Tibial nerve (tissue), 4 donors: ENCODE measurements at regions not wholly inside any gene's neighbourhood (a gene's known extent, or its start where the extent isn't known, plus 50 kb on each side); places are given as distances from the start of the nearest gene placed in this dataset.

ENCODE experiments used
- EP300 ChIP-seq, 2 donors: sonication (generic); formaldehyde crosslinking; IDR thresholded peaks; one replicate each; pipeline ENCODE4 v1.6.1; 2017; ENCODE audit warnings: antibody characterized with exemption in 2 of 2, mild to moderate bottlenecking in 1 of 2
- POLR2A ChIP-seq, 2 donors: fragments of 450-650 bp; IDR thresholded peaks; one replicate each; pipeline ENCODE4 v1.6.1; 2017; ENCODE audit warnings: antibody characterized with exemption in 2 of 2, mild to moderate bottlenecking in 2 of 2, moderate library complexity in 2 of 2
- TF ChIP-seq, protein P1 (sequence below), 5 experiments: fragments of 200-600 bp in 3 of 5; fragments of 450-650 bp in 2 of 5; sonication (generic) in 3 of 5; IDR thresholded peaks; one replicate each; pipeline ENCODE4 v1.5.1; 2016 to 2019; ENCODE audit warnings: antibody characterized with exemption in 5 of 5, mild to moderate bottlenecking in 3 of 5, moderate library complexity in 2 of 5

DNA sequence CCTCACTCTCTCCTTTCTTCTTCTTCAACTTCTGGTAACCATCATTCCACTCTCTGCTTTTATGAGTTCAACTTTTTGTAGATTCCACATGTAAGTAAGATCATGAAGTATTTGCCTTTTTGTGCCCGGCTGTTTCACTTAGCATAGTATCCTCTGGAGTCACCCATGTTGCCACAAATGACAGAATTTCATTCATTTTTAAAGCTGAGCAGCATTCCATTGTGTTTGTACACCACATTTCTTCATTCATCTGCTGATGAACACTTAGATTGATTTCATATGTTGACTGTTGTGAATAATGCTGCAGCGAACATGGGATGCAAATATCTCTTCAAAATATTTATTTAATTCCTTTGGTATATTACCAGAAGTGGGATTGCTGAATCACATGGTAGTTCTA is 133.6 kb upstream of the ERBB4 start:
- TF ChIP-seq, protein P1, sequence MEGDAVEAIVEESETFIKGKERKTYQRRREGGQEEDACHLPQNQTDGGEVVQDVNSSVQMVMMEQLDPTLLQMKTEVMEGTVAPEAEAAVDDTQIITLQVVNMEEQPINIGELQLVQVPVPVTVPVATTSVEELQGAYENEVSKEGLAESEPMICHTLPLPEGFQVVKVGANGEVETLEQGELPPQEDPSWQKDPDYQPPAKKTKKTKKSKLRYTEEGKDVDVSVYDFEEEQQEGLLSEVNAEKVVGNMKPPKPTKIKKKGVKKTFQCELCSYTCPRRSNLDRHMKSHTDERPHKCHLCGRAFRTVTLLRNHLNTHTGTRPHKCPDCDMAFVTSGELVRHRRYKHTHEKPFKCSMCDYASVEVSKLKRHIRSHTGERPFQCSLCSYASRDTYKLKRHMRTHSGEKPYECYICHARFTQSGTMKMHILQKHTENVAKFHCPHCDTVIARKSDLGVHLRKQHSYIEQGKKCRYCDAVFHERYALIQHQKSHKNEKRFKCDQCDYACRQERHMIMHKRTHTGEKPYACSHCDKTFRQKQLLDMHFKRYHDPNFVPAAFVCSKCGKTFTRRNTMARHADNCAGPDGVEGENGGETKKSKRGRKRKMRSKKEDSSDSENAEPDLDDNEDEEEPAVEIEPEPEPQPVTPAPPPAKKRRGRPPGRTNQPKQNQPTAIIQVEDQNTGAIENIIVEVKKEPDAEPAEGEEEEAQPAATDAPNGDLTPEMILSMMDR (IDR thresholded peaks at IDR 0.05), result no peak
- TF ChIP-seq POLR2A (IDR thresholded peaks at IDR 0.05) (no peak), EP300 (IDR thresholded peaks at IDR 0.05) (no peak)
